GM21515 (cell line): ENCODE measurements at regions not wholly inside any gene's neighbourhood (a gene's known extent, or its start where the extent isn't known, plus 50 kb on each side); places are given as distances from the start of the nearest gene placed in this dataset.
"Not testable (repeated sequence)": the region's sequence is repeated elsewhere in the genome, so short reads cannot be mapped to it uniquely, and the experiment has no call there.

Source experiments
- ATAC-seq: cut with Tn5 transposase; IDR thresholded peaks from one replicate; pipeline ENCODE4 v1.9.1; 2021; ENCODE audit not compliant: unreplicated experiment

DNA sequence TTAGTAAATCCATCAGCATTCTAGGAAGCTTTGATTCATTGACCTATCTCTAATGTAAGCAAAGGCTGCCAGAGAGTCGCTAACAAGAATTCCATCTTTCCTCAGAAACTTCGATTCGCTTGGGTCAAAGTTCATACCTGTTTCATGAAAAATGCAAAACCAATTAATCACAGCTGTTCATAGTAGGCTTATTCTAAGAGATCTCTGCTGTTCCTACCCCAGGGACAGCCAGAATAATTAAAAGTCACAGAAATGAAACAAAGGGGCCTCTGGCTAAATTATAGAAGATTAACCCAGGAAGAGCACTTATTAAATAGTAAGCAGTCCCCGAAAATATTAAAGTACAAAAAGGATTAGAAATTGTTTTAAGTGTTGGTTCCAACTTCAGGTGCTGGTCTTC lies 280.1 kb upstream of the FRG2C start:
- ATAC-seq, result not testable (repeated sequence)

DNA sequence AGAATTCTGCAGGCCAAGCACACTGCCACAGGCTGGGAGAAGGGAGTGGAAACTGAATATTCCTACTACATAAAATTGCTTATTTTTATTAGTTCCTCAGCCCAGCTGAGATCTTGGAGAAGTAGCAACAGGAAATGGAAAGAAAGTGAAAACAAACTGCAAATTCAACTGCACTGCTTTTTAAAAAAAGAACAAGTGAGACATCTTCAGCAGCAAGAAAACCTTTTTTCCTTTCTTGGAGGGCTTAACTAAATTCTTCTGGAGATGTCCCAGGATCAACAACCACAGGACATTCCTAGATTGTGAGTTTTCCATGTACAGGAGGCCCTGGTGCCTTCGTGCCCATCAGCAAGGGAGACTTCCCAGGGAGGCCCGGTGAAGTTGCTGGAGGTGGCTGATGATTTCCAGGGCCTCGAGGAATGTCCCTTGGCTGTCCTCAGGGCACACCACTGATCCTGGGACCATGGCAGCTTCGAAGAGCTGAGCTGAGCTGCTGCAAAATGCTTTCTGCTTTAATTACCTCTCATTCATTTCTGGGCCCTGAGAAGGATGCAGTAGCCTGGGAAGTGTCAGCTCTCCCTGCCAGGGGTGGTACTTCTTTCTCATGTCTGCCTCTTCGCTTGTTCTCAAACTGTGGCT lies 275.5 kb upstream of the FRG2C start:
- ATAC-seq, result not testable (repeated sequence)

DNA sequence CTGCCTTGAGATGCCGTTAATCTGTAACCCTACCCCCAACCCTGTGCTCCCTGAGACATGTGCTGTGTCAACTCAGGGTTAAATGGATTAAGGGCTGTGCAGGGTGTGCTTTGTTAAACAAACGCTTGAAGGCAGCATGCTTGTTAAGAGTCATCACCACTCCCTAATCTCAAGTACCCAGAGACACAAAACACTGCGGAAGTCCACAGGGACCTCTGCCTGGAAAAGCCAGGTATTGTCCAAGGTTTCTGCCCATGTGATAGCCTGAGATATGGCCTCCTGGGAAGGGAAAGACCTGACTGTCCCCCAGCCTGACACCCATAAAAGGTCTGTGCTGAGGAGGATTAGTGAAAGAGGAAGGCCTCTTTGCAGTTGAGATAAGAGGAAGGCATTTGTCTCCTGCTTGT lies 270.8 kb upstream of the FRG2C start:
- not testable (repeated sequence) for ATAC-seq

DNA sequence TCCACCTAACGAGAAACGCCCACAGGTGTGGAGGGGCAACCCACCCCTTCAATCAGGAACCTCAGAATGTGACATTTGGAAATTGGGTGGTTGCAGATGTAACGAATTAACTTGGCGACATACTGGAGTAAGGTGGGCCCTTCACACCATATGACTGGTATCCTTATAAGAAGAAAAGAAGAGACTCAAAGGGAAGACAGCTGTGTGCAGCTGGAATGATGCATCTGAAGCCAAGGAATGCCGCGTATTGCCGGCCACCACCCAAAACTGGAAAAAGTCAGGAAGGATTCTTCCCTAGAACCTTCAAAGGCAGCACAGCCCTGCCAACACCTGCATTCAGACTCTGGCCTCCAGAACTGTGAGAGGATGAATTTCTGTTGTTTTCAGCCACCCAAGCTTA lies 270.0 kb upstream of the FRG2C start:
- not testable (repeated sequence) for ATAC-seq

DNA sequence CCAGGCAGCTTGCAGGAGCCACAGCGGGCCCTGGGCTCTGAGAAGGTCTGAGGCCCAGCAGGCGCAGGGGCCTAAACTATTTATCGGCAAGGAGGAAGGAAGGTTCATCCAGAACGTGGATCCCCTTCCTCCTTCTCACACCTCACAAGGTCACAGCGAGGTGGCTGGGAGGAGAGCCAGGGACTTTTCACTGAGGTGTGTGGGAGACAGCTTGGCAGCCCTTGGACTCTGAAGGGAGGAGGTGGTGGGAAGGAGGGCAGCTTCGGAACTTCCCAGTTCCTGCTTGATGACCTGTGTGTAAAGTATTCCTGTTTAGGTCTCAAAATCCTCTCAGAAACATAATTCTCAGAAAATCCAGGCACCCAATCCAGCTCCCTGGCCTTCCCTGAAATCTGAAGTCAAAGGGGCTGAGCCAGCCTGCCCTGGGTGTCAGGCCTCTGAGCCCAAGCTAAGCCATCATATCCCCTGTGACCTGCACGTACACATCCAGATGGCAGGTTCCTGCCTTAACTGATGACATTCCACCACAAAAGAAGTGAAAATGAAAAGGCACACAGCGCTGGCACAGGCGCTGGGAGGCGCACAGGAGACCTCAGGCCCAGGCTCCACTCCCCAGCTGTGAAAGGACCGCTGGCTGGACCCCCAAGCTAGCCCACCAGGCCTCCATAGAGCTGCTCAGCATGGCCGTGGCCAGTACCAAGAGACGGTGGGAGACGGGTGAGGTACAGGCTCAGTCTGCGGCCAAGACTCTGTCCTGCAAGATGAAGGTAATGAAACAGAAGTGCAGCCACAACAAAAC lies 269.4 kb upstream of the FRG2C start:
- not testable (repeated sequence) for ATAC-seq

DNA sequence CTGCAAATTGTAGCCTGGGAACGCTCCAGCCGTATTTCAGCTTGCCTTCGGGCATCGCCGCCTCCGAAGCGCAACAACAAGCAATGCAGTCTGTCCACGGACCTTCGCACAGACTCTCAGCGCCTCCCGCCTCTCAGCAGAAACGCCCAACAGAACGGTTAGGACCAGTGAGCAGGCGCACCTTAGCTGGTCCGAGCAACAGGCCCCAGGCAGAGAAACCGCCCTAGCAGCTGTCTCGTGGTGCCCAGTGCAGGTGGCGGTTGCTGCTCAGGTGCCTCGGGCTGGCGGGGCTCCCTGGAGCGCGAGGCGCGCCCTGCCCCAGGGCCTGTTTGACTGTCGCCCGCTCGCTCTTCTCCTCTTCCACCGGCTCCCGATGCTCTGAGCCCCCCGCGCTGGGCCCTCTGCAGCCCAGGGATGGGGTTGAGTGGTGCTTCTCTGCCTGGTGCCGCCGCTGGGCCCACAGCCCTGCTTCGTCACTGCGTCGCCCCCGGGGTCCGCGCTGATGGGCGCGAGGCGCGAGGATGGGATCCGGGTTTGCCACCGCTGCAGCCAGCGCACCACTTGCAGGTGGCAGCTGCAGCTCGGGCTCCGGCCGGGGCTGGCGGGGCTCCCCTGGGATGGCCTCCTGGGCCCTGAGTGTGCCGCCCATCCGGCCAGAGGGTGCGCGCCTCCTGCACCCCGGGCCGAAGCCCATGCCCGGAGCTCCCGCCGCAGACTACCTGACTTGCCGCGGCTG lies 268.4 kb upstream of the FRG2C start:
- ATAC-seq, result no peak

DNA sequence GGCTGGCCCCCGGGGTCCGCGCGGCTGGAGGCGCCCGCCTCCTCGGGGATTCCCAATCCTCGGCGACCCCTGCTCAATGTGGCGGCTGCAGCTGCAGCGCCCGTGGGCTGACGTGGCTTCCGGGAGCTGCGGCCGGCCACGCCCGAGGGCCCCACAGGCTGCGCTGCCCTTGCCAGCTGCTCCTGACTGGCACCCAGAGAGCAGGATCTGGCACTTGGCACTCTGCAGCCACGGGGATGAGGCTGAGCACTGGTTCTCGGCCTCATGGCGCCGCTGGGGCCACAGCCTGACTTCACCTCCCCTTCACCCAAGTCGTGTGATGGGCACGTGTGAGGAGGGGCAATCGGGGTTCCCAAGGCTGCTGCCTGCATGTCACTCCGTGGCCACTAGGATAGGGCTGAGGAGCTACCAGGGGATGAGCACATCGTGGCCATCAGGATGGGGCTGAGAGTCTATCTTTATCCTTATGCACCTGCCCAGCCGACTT lies 267.8 kb upstream of the FRG2C start:
- no peak for ATAC-seq

DNA sequence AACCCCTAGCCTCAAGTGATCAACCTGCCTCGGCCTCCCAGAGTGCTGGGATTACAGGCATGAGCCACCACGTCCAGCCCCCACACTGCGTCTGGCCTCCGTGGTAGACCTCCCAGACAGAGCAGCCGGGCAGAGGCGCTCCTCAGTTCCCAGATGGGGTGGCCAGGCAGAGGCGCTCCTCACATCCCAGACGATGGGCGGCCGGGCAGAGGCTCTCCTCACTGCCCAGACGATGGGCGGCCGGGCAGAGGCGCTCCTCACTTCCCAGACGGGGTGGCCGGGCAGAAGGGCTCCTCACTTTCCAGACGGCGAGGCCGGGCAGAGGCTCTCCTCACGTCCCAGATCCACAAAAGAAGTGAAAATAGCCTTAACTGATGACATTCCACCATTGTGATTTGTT lies 266.6 kb upstream of the FRG2C start:
- not testable (repeated sequence) for ATAC-seq

DNA sequence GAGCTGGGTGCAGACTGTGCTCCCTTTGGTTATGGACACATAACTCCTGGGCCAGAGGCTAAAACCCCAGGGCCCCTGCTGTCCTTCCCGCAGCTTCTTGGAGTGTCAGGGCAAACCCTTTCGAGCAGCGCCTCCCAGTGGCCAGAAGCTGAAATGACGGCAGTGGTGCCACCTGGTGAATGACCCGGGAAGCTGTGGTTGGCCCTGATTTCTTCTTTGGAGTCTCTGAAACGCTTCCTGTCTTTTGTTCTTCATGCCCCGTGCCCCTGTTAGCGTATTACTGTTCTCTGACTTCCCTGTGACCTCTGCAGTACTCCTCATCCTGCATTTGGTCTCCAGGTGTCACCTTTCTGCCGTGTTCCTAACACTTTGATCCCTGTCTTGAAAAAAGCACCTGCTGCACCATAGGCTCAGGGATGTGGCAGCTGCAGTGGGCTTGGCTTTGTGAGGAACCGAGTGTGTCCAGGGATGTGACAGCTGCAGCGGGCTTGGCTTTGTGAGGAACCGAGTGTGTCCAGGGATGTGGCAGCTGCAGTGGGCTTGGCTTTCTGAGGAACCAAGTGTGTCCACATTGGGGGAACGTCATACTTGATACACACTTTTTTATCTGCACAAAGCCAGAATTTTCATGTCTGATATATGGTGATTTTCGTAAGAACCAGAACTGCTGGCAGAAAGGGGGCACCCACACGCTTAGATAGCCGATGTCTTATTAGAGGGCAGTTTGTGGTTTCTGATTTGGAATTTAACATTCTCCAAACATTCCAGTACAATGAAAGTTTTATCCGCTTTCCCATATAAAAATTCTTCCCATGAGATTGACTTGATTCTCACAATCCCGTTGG lies 241.8 kb upstream of the FRG2C start:
- not testable (repeated sequence) for ATAC-seq

DNA sequence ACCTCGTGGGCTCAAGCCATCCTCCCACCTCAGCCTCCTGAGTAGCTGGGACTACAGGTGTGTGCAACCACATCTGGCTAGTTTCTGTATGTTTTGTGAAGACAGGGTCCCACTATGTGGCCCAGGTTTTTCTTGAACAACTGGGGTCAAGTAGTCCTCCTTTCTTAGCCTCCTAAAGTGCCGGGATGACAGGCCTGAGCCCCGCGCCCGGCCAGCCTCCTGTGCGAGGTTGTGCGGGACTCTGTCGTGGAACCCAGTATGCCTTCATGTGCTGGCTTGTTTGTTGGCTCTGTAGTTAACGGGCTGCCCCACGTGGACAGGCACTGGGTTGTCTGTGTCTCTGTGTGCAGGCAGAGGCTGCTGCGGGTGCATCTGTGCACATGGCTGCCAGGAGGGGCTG lies 238.7 kb upstream of the FRG2C start:
- ATAC-seq, result not testable (repeated sequence)

DNA sequence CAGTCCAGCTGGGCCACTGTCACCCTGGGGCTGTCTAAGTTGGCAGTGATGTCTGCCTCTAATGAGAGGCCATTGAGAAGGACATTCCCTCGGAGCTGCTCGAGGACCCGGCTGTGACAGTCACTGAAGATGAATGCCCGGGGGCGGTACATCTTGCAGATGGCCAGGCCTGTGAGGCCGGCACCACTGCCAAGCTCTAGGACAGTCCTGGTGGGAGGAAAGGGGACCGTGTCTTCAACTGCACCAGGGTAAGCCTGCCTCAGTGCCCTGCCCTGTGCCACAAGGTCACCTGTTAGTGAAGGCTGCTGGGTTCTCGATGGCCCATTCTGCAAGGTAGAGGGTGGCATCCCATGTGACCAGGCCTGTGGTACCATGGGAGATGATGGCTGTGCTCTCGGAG lies 236.6 kb upstream of the FRG2C start:
- not testable (repeated sequence) for ATAC-seq

DNA sequence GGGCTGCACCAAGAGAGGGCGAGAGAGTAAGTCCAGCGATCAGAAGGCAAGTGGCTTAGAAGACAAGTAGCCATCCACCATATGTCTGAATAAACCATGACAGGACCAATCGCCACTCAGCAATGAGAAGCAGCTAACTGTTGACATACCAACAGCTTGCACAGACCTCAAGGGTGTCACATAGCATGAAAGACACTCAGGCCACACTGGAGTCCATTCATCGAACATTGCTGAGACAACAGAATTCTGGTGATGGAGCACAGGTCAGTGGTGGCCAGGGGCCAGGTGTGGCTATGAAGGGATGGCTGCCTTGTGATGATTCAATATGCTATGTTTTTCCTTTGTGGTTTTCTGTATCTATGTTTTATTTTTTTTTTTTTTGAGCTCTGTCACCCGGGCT lies 236.2 kb upstream of the FRG2C start:
- ATAC-seq, result not testable (repeated sequence)

DNA sequence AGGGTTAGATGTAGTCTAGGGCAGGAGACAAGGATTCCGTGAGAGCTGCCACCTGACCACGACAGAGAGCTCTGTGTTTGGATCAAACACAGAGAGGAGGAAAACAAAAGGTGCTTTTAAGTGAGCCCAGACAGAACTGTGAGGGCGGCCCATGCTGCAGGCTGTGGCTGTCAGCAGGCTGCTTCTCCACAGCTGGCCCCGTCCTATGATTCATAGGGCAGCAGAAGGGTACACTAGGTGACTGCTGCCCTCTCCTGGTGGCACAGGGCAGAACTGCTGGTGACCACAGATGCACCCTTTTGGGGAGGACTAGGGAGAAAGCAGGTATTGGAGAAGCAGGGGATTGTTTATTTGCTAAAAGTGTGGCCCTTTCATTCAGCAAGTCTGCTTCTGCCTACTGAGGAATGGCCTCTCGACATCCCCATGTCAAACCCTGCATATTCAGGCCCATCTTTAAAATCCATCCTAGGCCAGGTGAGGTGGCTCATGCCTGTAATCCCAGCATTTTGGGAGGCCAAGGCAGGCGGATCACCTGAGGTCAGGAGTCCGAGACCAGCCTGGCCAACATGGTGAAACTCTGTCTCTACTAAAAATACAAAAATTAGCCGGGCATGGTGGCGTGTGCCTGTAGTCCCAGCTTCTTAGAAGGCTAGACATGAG lies 234.4 kb upstream of the FRG2C start:
- ATAC-seq, result not testable (repeated sequence)

DNA sequence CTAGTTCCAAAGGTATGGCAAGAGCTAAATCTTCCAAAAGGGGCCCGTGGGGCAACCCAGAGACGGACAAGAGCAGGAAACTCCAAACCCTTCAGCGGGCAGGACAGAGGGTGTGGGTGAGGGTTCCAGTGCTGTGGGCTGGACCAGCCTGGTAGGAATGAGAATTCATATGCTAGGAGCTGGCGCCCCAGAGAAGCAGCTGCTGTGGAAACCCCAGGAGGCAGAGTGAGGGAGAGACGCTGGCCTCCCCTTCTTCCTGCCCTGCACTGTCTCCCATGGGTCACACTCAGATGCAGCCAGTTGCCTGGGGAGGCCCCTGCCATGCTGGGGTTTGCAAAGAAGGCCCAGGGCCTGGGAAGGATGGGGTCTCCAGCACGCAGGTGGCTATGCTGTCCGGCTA lies 233.7 kb upstream of the FRG2C start:
- ATAC-seq, result not testable (repeated sequence)

DNA sequence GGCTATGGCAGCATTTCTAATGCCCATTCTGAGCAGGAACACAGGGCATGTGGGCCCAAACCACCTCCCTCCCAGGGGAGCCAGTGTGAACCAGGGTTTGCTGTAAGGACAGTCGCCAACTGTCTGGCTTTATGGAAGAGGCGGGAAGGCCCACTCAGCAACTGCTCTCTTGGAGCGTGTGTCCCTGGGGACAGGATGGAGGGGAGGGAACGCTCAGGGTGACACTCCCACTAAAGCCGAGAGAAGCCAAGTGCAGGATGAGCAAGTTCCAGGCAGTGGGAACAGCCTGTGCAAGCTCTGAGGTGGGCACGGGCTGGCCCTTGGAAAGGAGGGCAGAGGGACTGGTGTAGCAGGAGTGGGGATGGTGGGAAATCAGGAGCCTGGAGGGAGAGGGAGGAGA lies 233.0 kb upstream of the FRG2C start:
- ATAC-seq, result not testable (repeated sequence)

DNA sequence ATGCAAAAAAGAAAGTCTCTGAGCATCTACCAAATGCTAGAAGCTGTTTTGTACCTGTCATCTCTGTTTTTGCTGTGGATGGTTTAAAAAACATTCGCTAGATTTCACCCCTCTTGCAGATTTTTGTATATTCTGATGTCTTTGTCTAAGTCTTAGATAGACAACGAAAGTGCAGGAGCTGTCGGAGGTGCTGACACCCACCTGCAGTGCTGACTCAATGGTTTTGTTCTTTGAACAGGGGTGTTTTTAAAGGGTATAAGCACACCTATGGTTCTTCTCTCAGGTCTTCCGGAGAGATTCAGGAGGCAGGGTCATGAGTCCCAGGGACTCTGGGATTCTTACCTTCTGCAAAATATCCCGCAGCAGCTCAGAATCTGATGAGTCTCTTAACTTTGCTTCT lies 231.7 kb upstream of the FRG2C start:
- not testable (repeated sequence) for ATAC-seq

DNA sequence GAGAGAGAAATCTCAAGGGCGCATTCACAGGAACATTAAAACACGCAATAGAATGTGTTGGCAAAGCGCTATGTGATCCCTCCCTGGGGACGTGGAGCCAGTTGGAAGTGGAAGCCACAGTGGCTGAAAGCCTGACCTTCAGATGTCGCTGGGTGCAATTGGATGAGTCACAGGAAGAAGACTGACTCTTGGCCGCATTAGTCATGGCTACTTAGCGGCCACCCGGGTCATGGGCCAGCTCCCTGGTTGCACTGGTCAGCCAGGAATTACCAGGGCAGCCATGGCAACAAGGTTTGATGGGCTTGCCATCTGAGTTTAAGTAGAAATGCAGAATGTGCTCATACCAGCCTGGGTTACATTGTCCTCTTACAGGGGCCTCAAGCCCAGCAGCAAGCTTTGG lies 231.2 kb upstream of the FRG2C start:
- ATAC-seq, result not testable (repeated sequence)

DNA sequence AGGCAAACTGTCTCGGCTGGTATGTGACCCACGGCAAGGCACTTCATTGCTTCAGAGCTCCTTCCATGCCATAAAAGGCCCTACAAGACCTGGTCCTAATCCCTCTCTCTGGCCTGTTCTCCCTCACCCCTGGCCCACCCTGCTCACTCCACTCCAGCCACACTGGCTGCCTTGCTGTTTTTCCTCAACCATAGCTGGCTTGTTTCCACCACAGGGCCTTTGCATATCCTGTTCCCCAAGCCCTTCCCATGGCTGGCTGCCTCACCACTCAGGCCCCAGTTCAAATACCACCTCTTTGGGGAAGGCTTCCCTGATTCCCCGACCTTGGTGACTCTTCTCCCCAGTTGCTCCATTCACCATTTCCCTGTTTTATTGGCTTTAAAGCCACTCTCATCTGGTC lies 230.8 kb upstream of the FRG2C start:
- not testable (repeated sequence) for ATAC-seq

DNA sequence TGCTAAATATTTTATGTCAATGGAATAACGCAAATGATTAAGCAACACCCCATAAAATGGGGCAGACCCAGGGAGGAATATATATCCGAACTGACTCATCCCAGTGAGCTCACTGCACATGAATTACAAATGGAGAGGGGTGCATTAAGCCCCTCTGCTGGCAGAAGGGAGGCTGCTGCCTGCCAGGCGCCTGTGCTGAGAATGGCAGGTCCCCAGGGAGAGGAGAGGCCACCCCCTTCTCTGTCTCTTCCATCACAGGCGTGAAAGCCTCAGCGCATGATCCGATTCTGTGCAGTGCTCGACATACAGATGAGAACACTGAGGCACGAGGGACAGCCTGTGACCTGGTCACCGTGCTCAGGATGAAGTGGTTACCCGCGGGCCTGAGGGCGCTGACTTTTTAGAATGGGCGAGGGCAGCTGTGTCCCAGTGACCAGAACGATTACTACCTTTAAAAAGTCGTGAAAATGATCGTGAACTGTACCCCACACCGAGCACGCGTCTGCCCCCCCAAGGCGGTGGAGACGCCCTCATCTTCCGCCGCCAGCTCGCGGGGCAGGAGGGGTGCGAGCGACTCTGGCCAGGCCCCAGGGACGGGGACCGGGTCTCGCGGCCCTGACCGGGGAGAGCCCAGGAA lies 229.7 kb upstream of the FRG2C start:
- not testable (repeated sequence) for ATAC-seq
